Progenitor cell of endocrine pancreas (in vitro differentiated cells): ENCODE measurements at regions not wholly inside any gene's neighbourhood (a gene's known extent, or its start where the extent isn't known, plus 50 kb on each side); places are given as distances from the start of the nearest gene placed in this dataset.
"Not testable (repeated sequence)": the region's sequence is repeated elsewhere in the genome, so short reads cannot be mapped to it uniquely, and the experiment has no call there.

ENCODE experiments used
- DNase-seq: peaks from one replicate; pipeline ENCODE4 v3.0.0; 2021; ENCODE audit warnings: low spot score; ENCODE audit not compliant: unreplicated experiment
- H3K27ac Mint-ChIP-seq: 2 replicates; pipeline ENCODE4 v1.8.0; 2021; ENCODE audit warnings: mild to moderate bottlenecking, moderate library complexity, mixed read lengths
- H3K27me3 Mint-ChIP-seq: 2 replicates; pipeline ENCODE4 v1.8.0; 2021; ENCODE audit warnings: mixed read lengths
- H3K36me3 Mint-ChIP-seq: 2 replicates; pipeline ENCODE4 v1.8.0; 2022; ENCODE audit warnings: mixed read lengths; ENCODE audit not compliant: insufficient read depth
- H3K4me1 Mint-ChIP-seq: 2 replicates; pipeline ENCODE4 v1.8.0; 2021; ENCODE audit warnings: low read depth, mixed read lengths
- H3K4me3 Mint-ChIP-seq: 2 replicates; pipeline ENCODE4 v1.8.0; 2021; ENCODE audit warnings: low read depth, mild to moderate bottlenecking, moderate library complexity, mixed read lengths
- H3K9me3 Mint-ChIP-seq: 2 replicates; pipeline ENCODE4 v1.8.0; 2021; ENCODE audit warnings: low read depth, mixed read lengths
- CTCF ChIP-seq: fragments of 200-600 bp; sonication (generic); IDR thresholded peaks from one replicate; pipeline ENCODE4 v1.5.0; 2021; ENCODE audit warnings: antibody characterized with exemption, mild to moderate bottlenecking; ENCODE audit not compliant: unreplicated experiment

- Mint-ChIP-seq H3K27me3 (no peaks in the 10 kb centered on the region), H3K36me3 (no peaks in the 10 kb centered on the region), H3K27ac (no peak overlapping the region), H3K4me3 (no peak overlapping the region), H3K9me3 (peaks cover 17% of the 10 kb centered on the region), H3K4me1 (no peaks in the 10 kb centered on the region)
- no peak for TF ChIP-seq CTCF
- no peak for DNase-seq
Measured at GRCh38 chrX:87160435-87161010, 357.1 kb upstream of the KLHL4 start.

- Mint-ChIP-seq H3K36me3 (no peaks in the 10 kb centered on the region), H3K4me3 (no peak overlapping the region), H3K9me3 (peaks cover 12% of the 10 kb centered on the region), H3K27ac (no peak overlapping the region), H3K27me3 (no peaks in the 10 kb centered on the region), H3K4me1 (peaks cover 3% of the 10 kb centered on the region)
- TF ChIP-seq CTCF = no peak
- no peak for DNase-seq
Measured at GRCh38 chrX:87167841-87168240, 349.8 kb upstream of the KLHL4 start.

GRCh38 chrX:87178009-87178408 lies 339.6 kb upstream of the KLHL4 start:
- DNase-seq, H3K36me3 Mint-ChIP-seq, H3K27me3 Mint-ChIP-seq, H3K9me3 Mint-ChIP-seq, H3K4me3 Mint-ChIP-seq, H3K4me1 Mint-ChIP-seq, H3K27ac Mint-ChIP-seq: not testable (repeated sequence)
